ENCODE measurements at regions not wholly inside any gene's neighbourhood (a gene's known extent, or its start where the extent isn't known, plus 50 kb on each side); places are given as distances from the start of the nearest gene placed in this dataset.
A peak's percentile ranks its signal among the peaks of the same experiment; 100 is the strongest.

GRCh38 chr3:141418751-141419150 is 50.4 kb downstream of the ZBTB38 start:
- H3K27me3 ChIP-seq (ENCODE audit: control insufficient read depth, insufficient read depth, low read length), result no peaks in the 10 kb centered on the region; the same call in 1 of the 2 replicates
- DNase-seq, result no peak
- H3K4me3 ChIP-seq (ENCODE audit: insufficient read depth, low read depth, low read length), result no peak overlapping the region
- H3K36me3 ChIP-seq (replicated peaks; ENCODE audit: control insufficient read depth, insufficient read depth, low read length), result no peaks in the 10 kb centered on the region

DNA sequence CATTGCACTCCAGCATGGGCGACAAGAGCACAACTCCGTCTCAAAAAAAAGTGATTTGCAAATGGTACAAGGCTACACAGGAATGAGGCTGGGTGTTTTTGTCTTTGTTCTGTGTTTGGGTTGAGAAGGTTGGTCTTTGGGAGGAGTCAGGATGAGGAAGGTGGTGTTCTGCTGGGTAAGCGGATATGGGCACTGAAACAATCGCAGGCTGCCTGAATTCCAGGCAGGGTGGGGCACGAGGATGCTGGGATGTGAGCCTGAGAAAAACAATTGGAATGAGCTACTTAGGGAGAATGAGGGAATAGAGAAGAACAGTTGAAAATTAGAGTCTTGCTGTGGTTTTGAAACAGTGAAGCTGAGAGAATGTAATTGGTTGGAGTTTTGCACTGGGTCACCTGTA is 51.6 kb downstream of the ZBTB38 start:
- H3K4me3 ChIP-seq (ENCODE audit: insufficient read depth, low read depth, low read length), result no peak overlapping the region
- DNase-seq, result no peak
- no peaks in the 10 kb centered on the region for H3K36me3 ChIP-seq (replicated peaks; ENCODE audit: control insufficient read depth, insufficient read depth, low read length)
- no peaks in the 10 kb centered on the region; the same call in 1 of the 2 replicates for H3K27me3 ChIP-seq (ENCODE audit: control insufficient read depth, insufficient read depth, low read length)

DNA sequence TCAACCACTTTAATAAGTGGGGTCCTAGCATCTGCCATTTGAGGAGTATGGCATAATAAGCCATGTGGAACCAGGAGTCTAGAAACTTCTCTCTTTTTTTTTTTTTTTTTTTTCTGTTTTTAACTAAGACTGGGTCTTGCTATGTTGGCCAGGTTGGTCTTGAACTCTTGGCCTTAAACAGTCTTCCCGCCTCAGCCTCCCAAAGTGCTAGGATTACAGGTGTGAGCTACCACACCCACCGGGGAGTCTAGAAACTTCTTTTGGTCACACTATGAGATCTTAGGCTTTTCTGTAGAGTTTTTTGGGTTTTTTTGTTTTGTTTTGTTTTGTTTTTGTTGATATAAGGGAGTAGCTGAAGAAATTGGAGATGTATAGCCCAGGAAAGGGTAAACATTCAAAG is 52.9 kb downstream of the ZBTB38 start:
- DNase-seq, result no peak
- H3K4me3 ChIP-seq (ENCODE audit: insufficient read depth, low read depth, low read length), result no peak overlapping the region
- H3K27me3 ChIP-seq (ENCODE audit: control insufficient read depth, insufficient read depth, low read length), result no peaks in the 10 kb centered on the region; the same call in 1 of the 2 replicates
- H3K36me3 ChIP-seq (replicated peaks; ENCODE audit: control insufficient read depth, insufficient read depth, low read length), result no peaks in the 10 kb centered on the region

DNA sequence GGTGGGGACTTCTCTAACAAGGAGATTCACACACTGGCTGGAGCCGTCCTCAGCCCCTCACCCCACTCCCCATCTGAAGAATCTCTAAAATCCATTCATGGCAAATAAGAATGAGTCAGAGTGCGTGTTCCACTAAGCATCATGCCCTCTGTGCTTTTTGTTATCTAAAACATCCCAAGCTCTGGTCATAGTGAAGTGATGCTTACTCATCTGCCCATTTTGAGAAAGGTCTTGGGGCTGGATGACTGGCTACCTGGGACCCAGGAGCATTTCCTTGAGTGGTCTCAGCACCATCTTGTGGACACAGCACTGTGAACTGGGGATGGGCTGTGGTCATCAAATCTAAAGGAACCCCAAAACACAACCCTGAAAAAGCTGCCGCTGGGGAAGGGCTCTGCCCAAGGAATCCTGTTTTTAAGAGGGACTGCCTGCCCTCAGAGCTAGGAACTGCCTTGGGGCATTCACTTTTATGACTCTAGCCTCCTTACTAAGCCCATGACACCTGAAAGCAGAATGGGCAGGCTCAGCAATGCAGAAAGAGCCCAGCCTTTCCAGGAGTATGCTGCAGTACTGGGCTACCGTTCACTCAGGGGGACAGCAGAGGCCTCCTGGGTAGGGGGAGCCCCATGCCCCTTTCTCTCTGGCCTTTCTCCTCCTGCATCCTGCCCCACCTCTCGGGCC is 53.5 kb downstream of the ZBTB38 start:
- Histone ChIP-seq H3K27me3 (ENCODE audit: control insufficient read depth, insufficient read depth, low read length) (no peaks in the 10 kb centered on the region; the same call in 1 of the 2 replicates), H3K36me3 (replicated peaks; ENCODE audit: control insufficient read depth, insufficient read depth, low read length) (no peaks in the 10 kb centered on the region; the same call in 1 of the 2 replicates), H3K4me3 (ENCODE audit: insufficient read depth, low read depth, low read length) (no peak overlapping the region)
- DNase-seq, result no peak

- no peak for DNase-seq
- Histone ChIP-seq H3K27me3 (ENCODE audit: control insufficient read depth, insufficient read depth, low read length) (no peaks in the 10 kb centered on the region), H3K4me3 (ENCODE audit: insufficient read depth, low read depth, low read length) (no peak overlapping the region), H3K36me3 (replicated peaks; ENCODE audit: control insufficient read depth, insufficient read depth, low read length) (no peaks in the 10 kb centered on the region; the same call in 1 of the 2 replicates)
Measured at GRCh38 chr3:141422961-141423582, 54.8 kb downstream of the ZBTB38 start.

DNA sequence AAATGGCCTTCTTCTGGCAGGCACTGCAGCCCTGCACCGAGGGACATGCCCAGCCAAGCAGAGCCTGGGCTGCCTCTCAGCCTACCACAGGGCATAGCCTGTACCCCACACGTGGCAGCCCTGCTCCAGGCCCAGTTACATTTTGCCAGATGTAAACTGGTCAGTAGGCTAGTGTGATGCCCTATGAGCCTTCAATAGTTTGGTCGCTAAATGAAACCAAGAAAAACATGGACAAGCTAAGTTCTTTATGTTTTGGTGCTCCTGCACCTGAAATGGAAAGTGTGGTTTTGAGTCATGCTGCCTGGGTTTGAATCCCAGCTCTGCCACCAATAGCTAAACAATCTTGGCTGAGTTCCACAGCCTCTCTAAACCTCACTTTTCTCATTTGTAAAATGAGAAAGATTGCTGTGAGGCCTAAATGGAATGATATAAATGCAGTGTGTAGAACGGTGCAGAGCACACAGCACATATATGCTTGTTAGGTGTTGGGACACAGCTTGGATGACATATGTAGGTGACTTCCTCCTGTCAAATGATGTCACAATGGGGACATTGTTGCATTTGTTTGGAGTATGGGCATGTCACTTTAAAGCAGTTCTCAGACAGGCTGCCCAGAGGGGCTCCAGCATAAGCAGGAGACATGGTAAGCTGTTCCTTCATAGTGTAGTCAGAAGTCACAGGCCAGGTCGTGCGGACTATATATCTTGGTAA is 57.4 kb downstream of the ZBTB38 start:
- H3K27me3 ChIP-seq (ENCODE audit: control insufficient read depth, insufficient read depth, low read length), result no peaks in the 10 kb centered on the region
- no peak overlapping the region for H3K4me3 ChIP-seq (ENCODE audit: insufficient read depth, low read depth, low read length)
- no peak for DNase-seq
- no peaks in the 10 kb centered on the region; the same call in 1 of the 2 replicates for H3K36me3 ChIP-seq (replicated peaks; ENCODE audit: control insufficient read depth, insufficient read depth, low read length)

DNA sequence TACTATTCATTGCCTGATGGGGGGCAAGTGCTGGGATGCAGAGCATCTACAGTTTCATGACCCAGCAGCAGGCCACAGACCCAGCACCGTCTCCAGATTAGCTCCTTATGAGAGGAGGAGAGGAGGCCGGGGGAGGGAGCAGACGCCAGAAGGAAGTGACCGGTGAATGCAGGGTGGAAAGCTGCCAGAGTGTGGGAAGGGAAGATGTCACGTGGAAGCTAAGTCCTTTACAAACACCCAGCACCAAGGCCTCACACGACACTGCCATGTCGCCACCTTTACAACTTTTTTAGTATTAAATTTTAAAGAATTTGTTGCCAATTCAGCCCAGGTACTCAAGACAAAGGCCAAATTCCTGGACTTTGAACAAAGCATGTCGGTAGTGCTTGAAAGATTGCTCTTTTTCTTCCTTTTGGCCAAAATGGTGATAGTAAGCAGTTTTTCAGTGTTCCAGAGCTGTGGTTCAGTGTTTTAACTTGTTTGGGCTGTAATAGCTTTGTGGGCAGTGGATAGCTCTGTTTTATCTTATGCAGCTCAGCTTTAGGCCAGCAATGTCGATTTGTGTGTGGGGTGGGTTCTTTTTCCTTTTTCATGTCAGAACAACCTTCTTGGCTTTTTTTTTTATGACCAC is 58.2 kb downstream of the ZBTB38 start:
- no peaks in the 10 kb centered on the region; the same call in none of the 2 replicates for H3K36me3 ChIP-seq (replicated peaks; ENCODE audit: control insufficient read depth, insufficient read depth, low read length)
- H3K27me3 ChIP-seq (ENCODE audit: control insufficient read depth, insufficient read depth, low read length), result no peaks in the 10 kb centered on the region
- DNase-seq, result peak; percentile 42
- H3K4me3 ChIP-seq (ENCODE audit: insufficient read depth, low read depth, low read length), result no peak overlapping the region

- DNase-seq, result no peak
- H3K27me3 ChIP-seq (ENCODE audit: control insufficient read depth, insufficient read depth, low read length), result no peaks in the 10 kb centered on the region
- no peak overlapping the region for H3K4me3 ChIP-seq (ENCODE audit: insufficient read depth, low read depth, low read length)
- no peaks in the 10 kb centered on the region; the same call in none of the 2 replicates for H3K36me3 ChIP-seq (replicated peaks; ENCODE audit: control insufficient read depth, insufficient read depth, low read length)
Measured at GRCh38 chr3:141427764-141428163, 59.1 kb upstream of the RASA2 start.

- Histone ChIP-seq H3K4me3 (ENCODE audit: insufficient read depth, low read depth, low read length) (no peak overlapping the region), H3K36me3 (replicated peaks; ENCODE audit: control insufficient read depth, insufficient read depth, low read length) (no peaks in the 10 kb centered on the region; the same call in none of the 2 replicates), H3K27me3 (ENCODE audit: control insufficient read depth, insufficient read depth, low read length) (no peaks in the 10 kb centered on the region)
- DNase-seq, result no peak
Measured at GRCh38 chr3:141429371-141430035, 57.3 kb upstream of the RASA2 start.

GRCh38 chr3:141430316-141430715 is 56.5 kb upstream of the RASA2 start:
- DNase-seq, result no peak
- Histone ChIP-seq H3K36me3 (replicated peaks; ENCODE audit: control insufficient read depth, insufficient read depth, low read length) (no peaks in the 10 kb centered on the region; the same call in none of the 2 replicates), H3K27me3 (ENCODE audit: control insufficient read depth, insufficient read depth, low read length) (no peaks in the 10 kb centered on the region), H3K4me3 (ENCODE audit: insufficient read depth, low read depth, low read length) (no peak overlapping the region)

DNA sequence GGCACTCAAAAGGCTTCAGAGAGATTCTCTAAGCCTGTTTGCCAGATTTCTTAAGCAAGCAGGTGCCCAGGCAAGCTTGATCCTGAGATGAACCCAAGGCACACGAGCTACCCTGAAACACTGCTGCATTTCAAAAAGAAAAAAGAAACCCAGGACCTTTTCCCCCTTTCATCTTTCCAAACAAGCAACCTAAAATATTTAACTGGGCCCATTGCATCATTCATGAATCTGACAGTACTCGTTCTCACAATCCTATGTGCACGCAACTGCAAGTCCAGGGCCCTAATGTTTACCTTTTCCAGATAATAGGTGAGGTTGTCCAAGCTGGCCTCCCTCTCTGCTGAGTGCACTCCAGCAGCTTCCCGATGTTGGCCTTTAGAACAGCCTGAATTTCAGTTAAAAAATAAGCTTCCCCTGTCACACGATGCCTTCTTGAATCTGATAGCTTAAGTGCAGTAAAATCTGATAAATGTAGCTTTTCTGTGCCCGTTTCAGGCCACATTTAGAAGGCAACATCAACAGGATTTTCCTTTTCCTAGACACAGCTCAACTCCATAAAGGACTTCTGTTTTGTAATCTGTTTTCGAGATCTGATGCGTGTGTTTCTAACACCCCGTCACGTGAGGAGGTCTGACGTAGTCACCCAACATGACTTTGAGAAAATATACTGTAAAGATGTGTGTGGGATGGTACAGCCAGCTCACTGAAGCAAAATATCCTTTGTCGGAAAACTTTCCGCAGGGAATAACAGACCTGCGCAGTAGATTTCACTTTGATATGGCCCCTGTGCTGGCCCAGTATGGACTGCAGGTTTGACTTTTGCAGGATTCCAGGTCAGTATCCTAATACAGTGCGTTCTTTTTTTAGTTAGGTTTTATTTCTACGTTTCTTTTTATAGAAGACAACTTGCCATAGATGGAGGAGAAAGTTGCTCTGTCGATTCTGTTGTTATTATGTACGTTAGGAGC is 55.1 kb upstream of the RASA2 start:
- no peak for DNase-seq
- no peaks in the 10 kb centered on the region for H3K27me3 ChIP-seq (ENCODE audit: control insufficient read depth, insufficient read depth, low read length)
- H3K4me3 ChIP-seq (ENCODE audit: insufficient read depth, low read depth, low read length), result no peak overlapping the region
- H3K36me3 ChIP-seq (replicated peaks; ENCODE audit: control insufficient read depth, insufficient read depth, low read length), result no peaks in the 10 kb centered on the region; the same call in 1 of the 2 replicates

- DNase-seq, result no peak
- Histone ChIP-seq H3K4me3 (ENCODE audit: insufficient read depth, low read depth, low read length) (no peak overlapping the region), H3K36me3 (replicated peaks; ENCODE audit: control insufficient read depth, insufficient read depth, low read length) (no peaks in the 10 kb centered on the region; the same call in 1 of the 2 replicates), H3K27me3 (ENCODE audit: control insufficient read depth, insufficient read depth, low read length) (no peaks in the 10 kb centered on the region)
Measured at GRCh38 chr3:141432904-141433303, 53.9 kb upstream of the RASA2 start.

DNA sequence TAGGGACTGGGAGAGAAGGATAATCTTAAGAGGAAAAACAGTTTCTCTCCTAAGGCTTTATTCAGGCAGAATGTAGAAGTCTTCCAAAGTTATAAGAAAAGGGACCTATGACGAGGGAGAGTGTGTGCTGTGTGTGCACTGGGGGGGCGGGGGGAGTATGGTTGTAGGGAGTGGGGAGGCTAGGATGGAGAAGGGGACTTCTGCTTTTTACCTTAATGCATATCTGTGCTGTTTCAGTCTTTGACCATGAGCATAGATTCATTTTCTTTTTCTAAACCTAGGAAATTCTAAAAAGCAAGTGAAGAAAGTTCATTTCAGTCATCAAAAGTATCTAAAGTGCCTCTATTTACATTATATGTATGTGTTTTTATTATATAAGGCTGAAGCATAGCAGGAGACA is 52.6 kb upstream of the RASA2 start:
- Histone ChIP-seq H3K36me3 (replicated peaks; ENCODE audit: control insufficient read depth, insufficient read depth, low read length) (no peaks in the 10 kb centered on the region; the same call in 1 of the 2 replicates), H3K27me3 (ENCODE audit: control insufficient read depth, insufficient read depth, low read length) (no peaks in the 10 kb centered on the region), H3K4me3 (ENCODE audit: insufficient read depth, low read depth, low read length) (no peak overlapping the region)
- no peak for DNase-seq

Measured in H7 (cell line).